GM23248 (cell line): ENCODE measurements at regions not wholly inside any gene's neighbourhood (a gene's known extent, or its start where the extent isn't known, plus 50 kb on each side); places are given as distances from the start of the nearest gene placed in this dataset.

ENCODE experiments used
- EZH2 ChIP-seq: fragments of 200-600 bp; sonication (generic); IDR thresholded peaks from 2 replicates; pipeline ENCODE4 v1.6.1; 2018; ENCODE audit warnings: antibody characterized with exemption, mild to moderate bottlenecking; ENCODE audit not compliant: insufficient read depth, poor library complexity, severe bottlenecking
- EZH2phosphoT487 ChIP-seq: fragments of 200-600 bp; sonication (generic); IDR thresholded peaks from 2 replicates; pipeline ENCODE4 v1.6.1; 2018; ENCODE audit warnings: antibody characterized with exemption, moderate library complexity, mild to moderate bottlenecking, low read depth; ENCODE audit not compliant: insufficient read depth

DNA sequence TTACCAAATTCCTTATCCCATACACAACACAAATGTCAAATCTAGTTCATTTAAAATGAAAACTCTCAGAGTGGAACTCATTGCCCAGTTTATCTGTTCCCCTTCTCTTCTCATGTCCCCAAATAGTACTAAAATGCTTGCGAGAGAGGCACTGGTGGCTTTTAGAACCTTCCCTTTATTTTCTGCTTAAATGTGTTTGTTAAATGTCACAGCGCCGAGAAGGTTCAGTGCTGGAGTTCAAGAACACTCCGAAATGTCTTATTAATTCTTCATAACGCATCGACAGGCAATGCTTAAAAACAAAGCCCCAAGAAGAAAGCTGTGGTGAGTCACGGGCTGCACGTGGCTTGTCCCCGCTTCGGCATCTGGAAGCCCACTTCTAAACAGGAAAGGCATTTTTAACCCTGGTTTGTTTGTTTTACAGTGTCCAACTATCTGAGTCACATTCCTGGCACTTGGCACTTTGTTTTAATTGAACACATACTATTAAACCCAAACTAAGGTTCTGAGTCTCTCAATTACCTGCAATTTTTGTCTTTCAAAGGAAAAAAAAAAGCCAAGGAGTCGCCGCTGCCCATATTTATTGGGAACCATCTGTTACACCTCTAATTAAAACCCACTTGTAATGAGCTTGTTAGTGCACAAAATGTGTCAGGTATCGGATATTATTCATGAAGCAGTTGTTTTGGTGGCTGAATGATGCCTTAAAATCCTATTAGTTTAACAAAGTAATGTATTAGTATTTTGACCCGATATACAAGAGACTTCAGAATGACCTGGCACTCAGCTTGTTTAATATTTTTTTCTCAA lies 49.9 kb upstream of the MGMT start:
- TF ChIP-seq EZH2 (no peak), EZH2phosphoT487 (no peak)
